K562 (cell line): ENCODE measurements at regions not wholly inside any gene's neighbourhood (a gene's known extent, or its start where the extent isn't known, plus 50 kb on each side); places are given as distances from the start of the nearest gene placed in this dataset.

Source experiments
- ATAC-seq: fragments of 200-7000 bp; cut with Tn5 transposase; 3 replicates; pipeline ENCODE4 v1.9.1; 2020; ENCODE audit warnings: moderate library complexity
- BruUV-seq: library from RNA; stranded (reverse); fragments of 400-500 nt; replicated peaks from 2 replicates; lab custom pipeline; 2021; lab: Mats Ljungman, UMichigan
- CTCF ChIA-PET: fragments of 300-600 bp; formaldehyde crosslinking; extraction: SDS; loops from one replicate; lab custom pipeline; 2021; ENCODE audit warnings: low intra/inter-chr PET ratio; lab: Yijun Ruan, JAX
- POLR2A ChIA-PET: fragments of 300-600, 350-650 bp; sonication (Branson Sonifier 250); formaldehyde crosslinking; extraction: SDS; loops from one replicate; lab custom pipeline; 2021; ENCODE audit warnings: antibody characterized with exemption, inconsistent platforms; lab: Yijun Ruan, JAX
- DNase-seq, 4 experiments: peaks; one replicate each; pipeline versions ENCODE4 v3.0.0 to v3.0.0-alpha.2; 2011 to 2018; ENCODE audit warnings: low spot score in 3 of 4, mixed read lengths in 3 of 4; ENCODE audit errors: extremely low read depth in 1 of 4
- FAIRE-seq: peaks from 2 replicates; lab custom pipeline; 2011; peaks lifted over from hg19 to GRCh38; lab: Jason Lieb, UNC
- H2AFZ ChIP-seq: 2 replicates; pipeline ENCODE4 v1.6.0; 2011; ENCODE audit warnings: low read depth, low read length, control low read depth, inconsistent platforms
- H3K27ac ChIP-seq: fragments of 200-600 bp; 3 replicates; pipeline ENCODE4 v1.8.0; 2011; ENCODE audit warnings: low read depth, mild to moderate bottlenecking, control low read depth, inconsistent platforms, low read length, moderate library complexity, mixed read lengths; ENCODE audit errors: extremely low read depth
- H3K27me3 ChIP-seq, 2 experiments: fragments of 300-600 bp in 1 of 2; 2 replicates in 1 of 2; 3 replicates in 1 of 2; pipeline versions ENCODE4 v1.6.0 to v1.8.0; 2011; ENCODE audit warnings: inconsistent platforms in 2 of 2, low read length in 2 of 2, mild to moderate bottlenecking in 1 of 2, mixed read lengths in 1 of 2, moderate library complexity in 1 of 2; ENCODE audit not compliant: control insufficient read depth in 2 of 2, insufficient read depth in 2 of 2
- H3K36me3 ChIP-seq: fragments of 300-600 bp; 3 replicates; pipeline ENCODE4 v1.8.0; 2011; ENCODE audit warnings: mild to moderate bottlenecking, low read length, inconsistent platforms; ENCODE audit not compliant: control insufficient read depth, insufficient read depth
- H3K4me1 ChIP-seq, 2 experiments: fragments of 200-600 bp in 1 of 2; replicated peaks in 1 of 2; 2 replicates in 1 of 2; 3 replicates in 1 of 2; pipeline versions ENCODE4 v1.5.1 to v1.8.0; 2011; ENCODE audit warnings: inconsistent platforms in 2 of 2, low read length in 2 of 2, mild to moderate bottlenecking in 1 of 2, mixed read lengths in 1 of 2, moderate library complexity in 1 of 2; ENCODE audit not compliant: control insufficient read depth in 2 of 2, insufficient read depth in 2 of 2
- H3K4me2 ChIP-seq: 2 replicates; pipeline ENCODE4 v1.6.1; 2011; ENCODE audit warnings: low read length, control low read depth, inconsistent platforms, mixed read lengths; ENCODE audit not compliant: insufficient read depth
- H3K4me3 ChIP-seq: fragments of 200-600 bp; sonication (generic), shearing (Covaris generic); 2 replicates; pipeline ENCODE4 v1.5.1; 2016; ENCODE audit warnings: control low read depth, inconsistent platforms
- H3K79me2 ChIP-seq: fragments of 200-600 bp; 3 replicates; pipeline ENCODE4 v1.8.0; 2011; ENCODE audit warnings: low read length, inconsistent platforms; ENCODE audit not compliant: control insufficient read depth, insufficient read depth
- H3K9ac ChIP-seq, 2 experiments: 2 replicates each; pipeline versions ENCODE4 v1.6.0 to v1.6.1; 2011; ENCODE audit warnings: low read depth in 2 of 2, low read length in 2 of 2, control low read depth in 1 of 2, inconsistent platforms in 1 of 2, mild to moderate bottlenecking in 1 of 2, mixed read lengths in 1 of 2; ENCODE audit not compliant: insufficient read depth in 1 of 2
- H3K9me1 ChIP-seq: one replicate; pipeline ENCODE4 v1.6.0; 2011; ENCODE audit warnings: inconsistent platforms, mild to moderate bottlenecking, low read length, moderate library complexity; ENCODE audit not compliant: control insufficient read depth, insufficient read depth
- H3K9me3 ChIP-seq: replicated peaks from 2 replicates; pipeline ENCODE4 v1.5.1; 2011; ENCODE audit warnings: low read depth, low read length, inconsistent platforms; ENCODE audit not compliant: control insufficient read depth, insufficient read depth
- H4K20me1 ChIP-seq: replicated peaks from 2 replicates; pipeline ENCODE4 v1.6.1; 2011; ENCODE audit warnings: low read length, inconsistent platforms, mixed read lengths; ENCODE audit not compliant: control insufficient read depth, insufficient read depth
- EGR1 ChIP-seq: fragments of 450-650 bp; conservative IDR thresholded peaks from 2 replicates; pipeline ENCODE4 v1.6.1; 2017; ENCODE audit warnings: mild to moderate bottlenecking
- FOXA1 ChIP-seq: fragments of 450-650 bp; IDR thresholded peaks from 2 replicates; pipeline ENCODE4 v1.6.1; 2016; ENCODE audit warnings: mild to moderate bottlenecking, borderline replicate concordance
- FOXP1 ChIP-seq: sonication (generic); formaldehyde crosslinking; IDR thresholded peaks from 2 replicates; pipeline ENCODE4 v1.8.0; 2022; ENCODE audit warnings: mild to moderate bottlenecking, missing genetic modification reagents
- MED1 ChIP-seq: sonication (generic); formaldehyde crosslinking; IDR thresholded peaks from 2 replicates; pipeline ENCODE4 v1.8.1; 2023; ENCODE audit warnings: missing genetic modification reagents, borderline replicate concordance
- NUFIP1 ChIP-seq: fragments of 450-650 bp; IDR thresholded peaks from 2 replicates; pipeline ENCODE4 v1.6.1; 2018; ENCODE audit not compliant: partially characterized antibody
- POLR2AphosphoS5 ChIP-seq: IDR thresholded peaks from 2 replicates; pipeline ENCODE4 v1.6.1; 2011; ENCODE audit warnings: mild to moderate bottlenecking, low read depth, low read length, moderate library complexity; ENCODE audit not compliant: control insufficient read depth, insufficient read depth
- POLR2H ChIP-seq: IDR thresholded peaks from 2 replicates; pipeline ENCODE4 v1.6.1; 2016; ENCODE audit warnings: missing genetic modification characterization, low read depth, mild to moderate bottlenecking, control low read depth, missing compliant biosample characterization, moderate library complexity
- SIX5 ChIP-seq, 2 experiments: IDR thresholded peaks; 2 replicates each; pipeline ENCODE4 v1.6.1; 2011; ENCODE audit warnings: low read length in 2 of 2, borderline replicate concordance in 1 of 2, low read depth in 1 of 2, mild to moderate bottlenecking in 1 of 2, moderate library complexity in 1 of 2; ENCODE audit not compliant: insufficient read depth in 1 of 2
- ZNF79 ChIP-seq: fragments of 250-450 bp; sonication (Bioruptor Pico); IDR thresholded peaks from 2 replicates; pipeline ENCODE4 v1.4.0; 2020; ENCODE audit warnings: low read depth, mild to moderate bottlenecking, moderate library complexity
- WGBS: fragments of 100-300 bp; shearing (Covaris generic); methylation state at CpG from one replicate; pipeline ENCODE4 v1.1.6; 2016; ENCODE audit warnings: low coverage, mixed read lengths; ENCODE audit not compliant: insufficient coverage; ENCODE audit errors: missing lambda C conversion rate; 5-methylcytosine and 5-hydroxymethylcytosine counted together
- in situ Hi-C: fragments of 300-500 bp; cut with MboI; formaldehyde crosslinking; loops from 4 replicates; pipeline ENCODE4 v1.15.0; 2018; ENCODE audit warnings: inconsistent platforms, mixed read lengths
- intact Hi-C: fragments of 100-400 bp; cut with micrococcal nuclease; formaldehyde crosslinking; loops from 2 replicates; pipeline ENCODE4 v1.14.2; 2022
- TF ChIP-seq, protein P1 (sequence below): IDR thresholded peaks from 3 replicates; pipeline ENCODE4 v1.6.1; 2011; ENCODE audit warnings: borderline replicate concordance, mild to moderate bottlenecking; ENCODE audit not compliant: insufficient read length, insufficient read depth
- TF ChIP-seq, protein P2 (sequence below): fragments of 250-450 bp; sonication (Bioruptor Pico); IDR thresholded peaks from 2 replicates; pipeline ENCODE4 v1.8.0; 2021; ENCODE audit warnings: moderate library complexity, mild to moderate bottlenecking, inconsistent platforms
- TF ChIP-seq, protein P3 (sequence below): sonication (generic); formaldehyde crosslinking; IDR thresholded peaks from 2 replicates; pipeline ENCODE4 v1.8.0; 2022; ENCODE audit warnings: mild to moderate bottlenecking, missing genetic modification reagents
- TF ChIP-seq, protein P4 (sequence below): IDR thresholded peaks from 2 replicates; pipeline ENCODE4 v1.6.1; 2011; ENCODE audit not compliant: insufficient read length; ENCODE audit errors: extremely low read depth
- TF ChIP-seq, protein P5 (sequence below): sonication (generic); IDR thresholded peaks from 2 replicates; pipeline ENCODE4 v1.6.1; 2016

DNA sequence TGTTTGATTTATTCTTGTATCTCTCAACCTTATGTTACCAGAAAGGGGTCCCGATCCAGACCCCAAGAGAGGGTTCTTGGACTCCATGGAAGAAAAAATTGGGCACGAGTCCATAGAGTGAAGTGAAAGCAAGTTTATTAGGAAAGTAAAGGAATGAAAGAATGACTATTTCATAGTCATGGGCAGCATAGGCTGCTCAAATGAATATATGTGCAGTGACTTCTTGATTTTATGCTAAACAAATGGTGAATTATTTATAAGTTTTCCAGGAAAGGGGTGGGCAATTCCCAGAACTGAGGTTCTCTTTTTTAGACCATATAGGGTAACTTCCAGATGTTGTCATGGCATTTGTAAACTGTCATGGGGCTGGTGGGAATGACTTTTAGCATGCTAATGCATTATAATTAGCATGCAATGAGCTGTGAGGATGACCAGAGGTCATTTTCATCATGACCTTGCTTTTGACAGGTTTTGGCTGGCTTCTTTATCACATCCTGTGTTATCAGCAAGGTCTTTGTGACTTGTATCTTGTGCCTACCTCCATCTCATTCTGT lies 832.4 kb upstream of the CDH2 start (continued):
- TF ChIP-seq POLR2AphosphoS5 = no peak

DNA sequence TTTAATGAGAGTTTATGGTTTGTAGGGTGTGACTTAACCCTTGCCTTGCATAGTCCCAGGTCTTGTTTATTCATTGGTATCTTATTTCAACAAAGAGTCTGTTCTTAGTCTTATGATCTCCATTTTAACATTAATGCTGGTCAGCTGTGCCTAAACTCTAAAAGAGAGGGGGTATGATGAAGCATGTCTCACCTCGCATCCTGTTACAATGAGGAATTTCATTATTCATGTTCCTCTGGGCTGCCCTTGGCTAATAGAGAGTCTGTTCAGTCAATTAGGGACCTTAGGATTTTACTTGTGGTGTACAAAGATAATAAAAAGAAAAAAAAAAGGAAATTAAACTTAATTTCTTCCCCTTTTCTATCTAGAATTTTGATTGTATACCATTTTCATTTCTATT lies 831.9 kb upstream of the CDH2 start:
- Histone ChIP-seq H3K4me2 (no peak overlapping the region), H3K27ac (no peak overlapping the region), H3K9me3 (no peaks in the 10 kb centered on the region; the same call in 1 of the 2 replicates), H3K4me1 (no peaks in the 10 kb centered on the region), H3K4me3 (no peak overlapping the region), H3K36me3 (no peaks in the 10 kb centered on the region), H2AFZ (no peak overlapping the region), H4K20me1 (no peaks in the 10 kb centered on the region), H3K79me2 (no peaks in the 10 kb centered on the region), H3K9me1 (no peaks in the 10 kb centered on the region), H3K9ac (no peak overlapping the region), H3K27me3 (no peaks in the 10 kb centered on the region)
- POLR2A ChIA-PET = no interaction called here
- ATAC-seq (no peak), FAIRE-seq (no peak), DNase-seq (no peak)
- WGBS = 0% methylated on average over 1 of the region's 1 CpG
- CTCF ChIA-PET = no interaction called here
- intact Hi-C loops (no loop called here), in situ Hi-C loops (no loop called here)
- no TSS peak for BruUV-seq
- TF ChIP-seq SIX5 (IDR thresholded peaks at IDR 0.05; ENCODE audit: borderline replicate concordance in 1 of 2, insufficient read depth in 1 of 2, low read depth in 1 of 2, low read length in 2 of 2) (no peak), NUFIP1 (no peak), FOXA1 (no peak), FOXP1 (CRISPR knock-in tag) (no peak), EGR1 (no peak), POLR2H (tag) (no peak), MED1 (no peak), ZNF79 (CRISPR knock-in tag) (no peak)
- TF ChIP-seq, protein P1, sequence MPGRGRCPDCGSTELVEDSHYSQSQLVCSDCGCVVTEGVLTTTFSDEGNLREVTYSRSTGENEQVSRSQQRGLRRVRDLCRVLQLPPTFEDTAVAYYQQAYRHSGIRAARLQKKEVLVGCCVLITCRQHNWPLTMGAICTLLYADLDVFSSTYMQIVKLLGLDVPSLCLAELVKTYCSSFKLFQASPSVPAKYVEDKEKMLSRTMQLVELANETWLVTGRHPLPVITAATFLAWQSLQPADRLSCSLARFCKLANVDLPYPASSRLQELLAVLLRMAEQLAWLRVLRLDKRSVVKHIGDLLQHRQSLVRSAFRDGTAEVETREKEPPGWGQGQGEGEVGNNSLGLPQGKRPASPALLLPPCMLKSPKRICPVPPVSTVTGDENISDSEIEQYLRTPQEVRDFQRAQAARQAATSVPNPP = no peak
- TF ChIP-seq, protein P2, sequence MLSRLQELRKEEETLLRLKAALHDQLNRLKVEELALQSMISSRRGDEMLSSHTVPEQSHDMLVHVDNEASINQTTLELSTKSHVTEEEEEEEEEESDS (CRISPR knock-in tag) = no peak
- TF ChIP-seq, protein P3, sequence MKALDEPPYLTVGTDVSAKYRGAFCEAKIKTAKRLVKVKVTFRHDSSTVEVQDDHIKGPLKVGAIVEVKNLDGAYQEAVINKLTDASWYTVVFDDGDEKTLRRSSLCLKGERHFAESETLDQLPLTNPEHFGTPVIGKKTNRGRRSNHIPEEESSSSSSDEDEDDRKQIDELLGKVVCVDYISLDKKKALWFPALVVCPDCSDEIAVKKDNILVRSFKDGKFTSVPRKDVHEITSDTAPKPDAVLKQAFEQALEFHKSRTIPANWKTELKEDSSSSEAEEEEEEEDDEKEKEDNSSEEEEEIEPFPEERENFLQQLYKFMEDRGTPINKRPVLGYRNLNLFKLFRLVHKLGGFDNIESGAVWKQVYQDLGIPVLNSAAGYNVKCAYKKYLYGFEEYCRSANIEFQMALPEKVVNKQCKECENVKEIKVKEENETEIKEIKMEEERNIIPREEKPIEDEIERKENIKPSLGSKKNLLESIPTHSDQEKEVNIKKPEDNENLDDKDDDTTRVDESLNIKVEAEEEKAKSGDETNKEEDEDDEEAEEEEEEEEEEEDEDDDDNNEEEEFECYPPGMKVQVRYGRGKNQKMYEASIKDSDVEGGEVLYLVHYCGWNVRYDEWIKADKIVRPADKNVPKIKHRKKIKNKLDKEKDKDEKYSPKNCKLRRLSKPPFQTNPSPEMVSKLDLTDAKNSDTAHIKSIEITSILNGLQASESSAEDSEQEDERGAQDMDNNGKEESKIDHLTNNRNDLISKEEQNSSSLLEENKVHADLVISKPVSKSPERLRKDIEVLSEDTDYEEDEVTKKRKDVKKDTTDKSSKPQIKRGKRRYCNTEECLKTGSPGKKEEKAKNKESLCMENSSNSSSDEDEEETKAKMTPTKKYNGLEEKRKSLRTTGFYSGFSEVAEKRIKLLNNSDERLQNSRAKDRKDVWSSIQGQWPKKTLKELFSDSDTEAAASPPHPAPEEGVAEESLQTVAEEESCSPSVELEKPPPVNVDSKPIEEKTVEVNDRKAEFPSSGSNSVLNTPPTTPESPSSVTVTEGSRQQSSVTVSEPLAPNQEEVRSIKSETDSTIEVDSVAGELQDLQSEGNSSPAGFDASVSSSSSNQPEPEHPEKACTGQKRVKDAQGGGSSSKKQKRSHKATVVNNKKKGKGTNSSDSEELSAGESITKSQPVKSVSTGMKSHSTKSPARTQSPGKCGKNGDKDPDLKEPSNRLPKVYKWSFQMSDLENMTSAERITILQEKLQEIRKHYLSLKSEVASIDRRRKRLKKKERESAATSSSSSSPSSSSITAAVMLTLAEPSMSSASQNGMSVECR = no peak
- TF ChIP-seq, protein P4, sequence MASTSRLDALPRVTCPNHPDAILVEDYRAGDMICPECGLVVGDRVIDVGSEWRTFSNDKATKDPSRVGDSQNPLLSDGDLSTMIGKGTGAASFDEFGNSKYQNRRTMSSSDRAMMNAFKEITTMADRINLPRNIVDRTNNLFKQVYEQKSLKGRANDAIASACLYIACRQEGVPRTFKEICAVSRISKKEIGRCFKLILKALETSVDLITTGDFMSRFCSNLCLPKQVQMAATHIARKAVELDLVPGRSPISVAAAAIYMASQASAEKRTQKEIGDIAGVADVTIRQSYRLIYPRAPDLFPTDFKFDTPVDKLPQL = no peak
- TF ChIP-seq, protein P5, sequence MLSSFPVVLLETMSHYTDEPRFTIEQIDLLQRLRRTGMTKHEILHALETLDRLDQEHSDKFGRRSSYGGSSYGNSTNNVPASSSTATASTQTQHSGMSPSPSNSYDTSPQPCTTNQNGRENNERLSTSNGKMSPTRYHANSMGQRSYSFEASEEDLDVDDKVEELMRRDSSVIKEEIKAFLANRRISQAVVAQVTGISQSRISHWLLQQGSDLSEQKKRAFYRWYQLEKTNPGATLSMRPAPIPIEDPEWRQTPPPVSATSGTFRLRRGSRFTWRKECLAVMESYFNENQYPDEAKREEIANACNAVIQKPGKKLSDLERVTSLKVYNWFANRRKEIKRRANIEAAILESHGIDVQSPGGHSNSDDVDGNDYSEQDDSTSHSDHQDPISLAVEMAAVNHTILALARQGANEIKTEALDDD = no peak
